Kidney (tissue), 13 donors: ENCODE measurements at regions not wholly inside any gene's neighbourhood (a gene's known extent, or its start where the extent isn't known, plus 50 kb on each side); places are given as distances from the start of the nearest gene placed in this dataset.

Source experiments
- DNase-seq, 5 donors: peaks; one replicate each; pipeline ENCODE4 v3.0.0-alpha.2; 2013 to 2020
- FAIRE-seq: peaks from 2 replicates; lab custom pipeline; 2012; peaks lifted over from hg19 to GRCh38; lab: Jason Lieb, UNC
- H3K27ac ChIP-seq, 2 donors: one replicate each; pipeline ENCODE4 v1.7.0; 2013; ENCODE audit warnings: low read depth in 2 of 2, low read length in 2 of 2, inconsistent platforms in 1 of 2
- H3K27me3 ChIP-seq: one replicate; pipeline ENCODE4 v1.7.1; 2013; ENCODE audit warnings: low read length, inconsistent platforms; ENCODE audit not compliant: control insufficient read depth, insufficient read depth
- H3K36me3 ChIP-seq, 3 donors: one replicate each; pipeline versions ENCODE4 v1.7.0 to v1.7.1; 2013; ENCODE audit warnings: low read length in 3 of 3, control low read depth in 1 of 3, inconsistent platforms in 1 of 3; ENCODE audit not compliant: insufficient read depth in 3 of 3, control insufficient read depth in 2 of 3
- H3K4me1 ChIP-seq, 3 donors: one replicate each; pipeline versions ENCODE4 v1.7.0 to v1.7.1; 2013; ENCODE audit warnings: low read length in 3 of 3, inconsistent platforms in 1 of 3, low read depth in 1 of 3; ENCODE audit not compliant: control insufficient read depth in 2 of 3, insufficient read depth in 2 of 3
- H3K4me3 ChIP-seq, 3 donors: one replicate each; pipeline versions ENCODE4 v1.7.0 to v1.8.1; 2013; ENCODE audit warnings: low read length in 3 of 3, control low read depth in 1 of 3, inconsistent platforms in 1 of 3
- H3K9ac ChIP-seq, 3 donors: one replicate each; pipeline versions ENCODE4 v1.7.0 to v1.7.1; 2013; ENCODE audit warnings: low read length in 3 of 3, control low read depth in 1 of 3, inconsistent platforms in 1 of 3
- H3K9me3 ChIP-seq, 3 donors: one replicate each; pipeline versions ENCODE4 v1.7.0 to v1.7.1; 2013; ENCODE audit warnings: low read length in 3 of 3, control low read depth in 1 of 3, inconsistent platforms in 1 of 3; ENCODE audit not compliant: control insufficient read depth in 2 of 3, insufficient read depth in 1 of 3
- CTCF ChIP-seq: IDR thresholded peaks from 3 replicates; pipeline ENCODE4 v1.5.1; 2012; ENCODE audit warnings: mild to moderate bottlenecking, moderate library complexity, borderline replicate concordance; ENCODE audit not compliant: insufficient read depth; ENCODE audit errors: extremely low read depth
- intact Hi-C: fragments of 100-400 bp; cut with DNase I; formaldehyde crosslinking; loops from one replicate; pipeline ENCODE4 v1.11.1; 2022
- donor health status: control.
- donor health status: control.
- donor health status: control.
- donor health status: control.
- donor health status: control.
- donor health status: DM: yes; HTN: yes; CAD: no.
- donor health status: Normal renal cell carcinoma (clear cell type).

DNA sequence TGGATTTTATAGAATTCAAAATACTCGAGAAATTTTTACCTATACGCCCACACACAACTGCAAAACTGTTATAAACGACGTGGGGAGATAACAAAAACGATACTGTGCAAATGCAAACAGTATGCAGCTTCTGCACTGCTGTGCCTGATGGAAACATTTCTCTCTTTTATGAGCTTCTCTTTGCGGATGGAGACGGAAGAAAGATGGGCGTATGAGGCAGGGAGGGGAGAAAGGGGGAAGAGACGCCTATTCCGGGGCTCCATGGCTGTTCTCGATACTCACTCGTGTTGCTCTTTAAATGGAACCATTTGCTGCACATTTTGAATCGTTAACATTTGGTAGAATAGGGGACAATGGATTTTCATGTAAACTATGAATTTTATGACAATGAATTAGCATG, 69.1 kb upstream of the EXOC2 start:
- no peak overlapping the region for H3K4me3 ChIP-seq
- no peak overlapping the region for H3K27ac ChIP-seq
- no peak for FAIRE-seq
- no peak overlapping the region for H3K9ac ChIP-seq
- H3K36me3 ChIP-seq, result no peaks in the 10 kb centered on the region
- no peak for DNase-seq
- intact Hi-C loops, result no loop called here
- no peak for TF ChIP-seq CTCF
- H3K9me3 ChIP-seq, result no peaks in the 10 kb centered on the region
- H3K27me3 ChIP-seq, result no peaks in the 10 kb centered on the region
- no peaks in the 10 kb centered on the region for H3K4me1 ChIP-seq

DNA sequence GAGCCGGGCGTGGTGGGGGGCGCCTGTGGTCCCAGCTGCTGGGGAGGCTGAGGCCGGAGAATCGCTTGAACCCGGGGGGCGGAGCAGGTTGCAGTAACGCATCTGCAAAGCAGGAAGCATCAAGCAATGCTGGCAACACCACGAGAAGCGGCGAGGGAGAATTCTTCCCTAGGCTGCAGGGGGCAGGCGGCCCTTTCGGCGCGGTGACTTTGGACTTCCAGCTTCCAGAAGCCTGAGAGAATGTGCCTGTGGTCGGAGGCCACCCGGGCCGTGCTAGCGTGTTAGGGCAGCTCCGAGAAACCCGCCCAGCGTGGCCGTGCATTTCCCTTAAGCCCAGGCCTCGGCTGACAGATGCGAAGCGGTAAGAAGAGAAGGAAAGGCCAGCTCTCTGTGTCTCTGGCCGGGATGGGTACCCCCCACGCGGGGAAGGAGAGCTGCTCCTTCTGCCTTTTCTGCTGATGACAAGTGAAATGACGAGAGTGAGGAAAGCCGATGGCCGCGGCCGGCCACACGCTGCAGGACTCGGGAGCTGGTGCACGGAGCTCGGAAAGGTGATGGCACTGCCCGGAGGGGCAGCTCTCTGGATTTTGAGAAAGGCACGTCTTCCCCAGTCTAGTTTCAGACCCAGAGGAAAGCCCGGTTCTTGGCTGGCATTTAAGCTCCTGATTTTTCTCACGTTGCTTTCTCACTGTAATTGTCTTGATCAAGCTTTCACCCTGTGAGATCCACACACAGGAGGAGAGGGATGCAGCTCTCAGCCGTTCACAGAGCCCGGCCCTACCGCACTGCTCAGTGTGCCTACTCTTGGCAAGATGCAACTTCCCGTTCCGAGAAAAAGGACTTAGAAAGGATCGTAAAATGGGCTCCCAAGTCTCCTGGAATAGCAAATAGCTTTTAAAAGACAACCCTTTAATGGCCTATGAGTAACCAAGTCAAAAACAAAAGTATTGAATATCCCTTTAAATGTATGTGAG, 68.3 kb upstream of the EXOC2 start:
- Histone ChIP-seq H3K4me1 (no peaks in the 10 kb centered on the region), H3K9me3 (no peaks in the 10 kb centered on the region), H3K27me3 (no peaks in the 10 kb centered on the region), H3K9ac (no peak overlapping the region), H3K36me3 (no peaks in the 10 kb centered on the region), H3K27ac (no peak overlapping the region), H3K4me3 (no peak overlapping the region)
- no peak for FAIRE-seq
- no peak for DNase-seq
- TF ChIP-seq CTCF, result no peak
- intact Hi-C loops, result no loop called here

GRCh38 chr6:759729-760128, 66.8 kb upstream of the EXOC2 start:
- H3K4me1 ChIP-seq, result no peaks in the 10 kb centered on the region
- no peak overlapping the region for H3K27ac ChIP-seq
- FAIRE-seq, result no peak
- no peaks in the 10 kb centered on the region for H3K9me3 ChIP-seq
- DNase-seq, result no peak
- TF ChIP-seq CTCF, result no peak
- no peaks in the 10 kb centered on the region for H3K27me3 ChIP-seq
- no peak overlapping the region for H3K4me3 ChIP-seq
- no peaks in the 10 kb centered on the region for H3K36me3 ChIP-seq
- H3K9ac ChIP-seq, result no peak overlapping the region
- intact Hi-C loops, result no loop called here
